Skeletal muscle tissue (tissue), 3 donors: ENCODE measurements at regions not wholly inside any gene's neighbourhood (a gene's known extent, or its start where the extent isn't known, plus 50 kb on each side); places are given as distances from the start of the nearest gene placed in this dataset.

Source experiments
- H3K27ac ChIP-seq: one replicate; pipeline ENCODE4 v1.7.0; 2013; ENCODE audit warnings: mild to moderate bottlenecking, low read depth, low read length, inconsistent platforms
- H3K27me3 ChIP-seq, 3 donors: one replicate each; pipeline ENCODE4 v1.7.0; 2013; ENCODE audit warnings: low read length in 3 of 3; ENCODE audit not compliant: control insufficient read depth in 3 of 3, insufficient read depth in 3 of 3
- H3K36me3 ChIP-seq, 3 donors: one replicate each; pipeline ENCODE4 v1.7.0; 2013; ENCODE audit warnings: low read length in 3 of 3; ENCODE audit not compliant: control insufficient read depth in 3 of 3, insufficient read depth in 3 of 3
- H3K4me1 ChIP-seq, 3 donors: one replicate each; pipeline ENCODE4 v1.7.0; 2013; ENCODE audit warnings: low read length in 3 of 3, mild to moderate bottlenecking in 3 of 3; ENCODE audit not compliant: control insufficient read depth in 3 of 3, insufficient read depth in 3 of 3
- H3K4me3 ChIP-seq, 3 donors: one replicate each; pipeline ENCODE4 v1.7.0; 2013; ENCODE audit warnings: low read length in 3 of 3
- H3K9ac ChIP-seq, 3 donors: one replicate each; pipeline ENCODE4 v1.7.0; 2013; ENCODE audit warnings: low read length in 3 of 3, mild to moderate bottlenecking in 3 of 3, moderate library complexity in 2 of 3, low read depth in 1 of 3
- H3K9me3 ChIP-seq, 3 donors: one replicate each; pipeline ENCODE4 v1.7.0; 2013; ENCODE audit warnings: low read length in 3 of 3; ENCODE audit not compliant: control insufficient read depth in 3 of 3
- donor health status: Osteomylitis.

- Histone ChIP-seq H3K9ac (no peak overlapping the region), H3K27ac (no peak overlapping the region), H3K4me3 (no peak overlapping the region), H3K27me3 (no peaks in the 10 kb centered on the region), H3K9me3 (no peaks in the 10 kb centered on the region), H3K4me1 (no peaks in the 10 kb centered on the region), H3K36me3 (no peaks in the 10 kb centered on the region)
Observed at GRCh38 chr1:69128204-69128603, 439.5 kb upstream of the LRRC7 start.

- Histone ChIP-seq H3K9me3 (no peaks in the 10 kb centered on the region), H3K4me3 (no peak overlapping the region), H3K9ac (no peak overlapping the region), H3K27ac (no peak overlapping the region), H3K4me1 (no peaks in the 10 kb centered on the region), H3K36me3 (no peaks in the 10 kb centered on the region), H3K27me3 (no peaks in the 10 kb centered on the region)
Observed at GRCh38 chr1:69129538-69129937, 438.2 kb upstream of the LRRC7 start.

GRCh38 chr1:69138172-69138571 lies 429.6 kb upstream of the LRRC7 start:
- H3K27me3 ChIP-seq: no peaks in the 10 kb centered on the region
- no peak overlapping the region for H3K27ac ChIP-seq
- no peaks in the 10 kb centered on the region for H3K9me3 ChIP-seq
- H3K4me3 ChIP-seq: no peak overlapping the region
- H3K9ac ChIP-seq: no peak overlapping the region
- H3K36me3 ChIP-seq: no peaks in the 10 kb centered on the region
- no peaks in the 10 kb centered on the region for H3K4me1 ChIP-seq

- H3K36me3 ChIP-seq: no peaks in the 10 kb centered on the region
- no peak overlapping the region for H3K4me3 ChIP-seq
- no peaks in the 10 kb centered on the region for H3K9me3 ChIP-seq
- H3K9ac ChIP-seq: no peak overlapping the region
- no peaks in the 10 kb centered on the region for H3K27me3 ChIP-seq
- H3K4me1 ChIP-seq: no peaks in the 10 kb centered on the region
- H3K27ac ChIP-seq: no peak overlapping the region
Observed at GRCh38 chr1:69139007-69139406, 428.7 kb upstream of the LRRC7 start.

- H3K9ac ChIP-seq: no peak overlapping the region
- no peaks in the 10 kb centered on the region for H3K4me1 ChIP-seq
- H3K9me3 ChIP-seq: no peaks in the 10 kb centered on the region
- H3K36me3 ChIP-seq: no peaks in the 10 kb centered on the region
- H3K4me3 ChIP-seq: no peak overlapping the region
- H3K27me3 ChIP-seq: no peaks in the 10 kb centered on the region
- H3K27ac ChIP-seq: no peak overlapping the region
Observed at GRCh38 chr1:69146303-69146702, 421.4 kb upstream of the LRRC7 start.

- Histone ChIP-seq H3K9ac (no peak overlapping the region), H3K27ac (no peak overlapping the region), H3K9me3 (no peaks in the 10 kb centered on the region), H3K36me3 (no peaks in the 10 kb centered on the region), H3K27me3 (no peaks in the 10 kb centered on the region), H3K4me1 (no peaks in the 10 kb centered on the region), H3K4me3 (no peak overlapping the region)
Observed at GRCh38 chr1:69148731-69149130, 419.0 kb upstream of the LRRC7 start.

- H3K9me3 ChIP-seq: no peaks in the 10 kb centered on the region
- no peak overlapping the region for H3K9ac ChIP-seq
- H3K27ac ChIP-seq: no peak overlapping the region
- no peaks in the 10 kb centered on the region for H3K36me3 ChIP-seq
- no peak overlapping the region for H3K4me3 ChIP-seq
- H3K27me3 ChIP-seq: no peaks in the 10 kb centered on the region
- no peaks in the 10 kb centered on the region for H3K4me1 ChIP-seq
Observed at GRCh38 chr1:69157046-69157756, 410.5 kb upstream of the LRRC7 start.

GRCh38 chr1:69163241-69163640 lies 404.5 kb upstream of the LRRC7 start:
- Histone ChIP-seq H3K36me3 (no peaks in the 10 kb centered on the region), H3K4me3 (no peak overlapping the region), H3K9ac (no peak overlapping the region), H3K9me3 (no peaks in the 10 kb centered on the region), H3K4me1 (no peaks in the 10 kb centered on the region), H3K27ac (no peak overlapping the region), H3K27me3 (no peaks in the 10 kb centered on the region)

GRCh38 chr1:69163779-69164178 lies 403.9 kb upstream of the LRRC7 start:
- Histone ChIP-seq H3K9me3 (no peaks in the 10 kb centered on the region), H3K4me3 (no peak overlapping the region), H3K27me3 (no peaks in the 10 kb centered on the region), H3K36me3 (no peaks in the 10 kb centered on the region), H3K4me1 (no peaks in the 10 kb centered on the region), H3K9ac (no peak overlapping the region), H3K27ac (no peak overlapping the region)

- H3K27ac ChIP-seq: no peak overlapping the region
- no peaks in the 10 kb centered on the region for H3K27me3 ChIP-seq
- no peak overlapping the region for H3K4me3 ChIP-seq
- H3K9ac ChIP-seq: no peak overlapping the region
- H3K4me1 ChIP-seq: no peaks in the 10 kb centered on the region
- H3K36me3 ChIP-seq: no peaks in the 10 kb centered on the region
- H3K9me3 ChIP-seq: no peaks in the 10 kb centered on the region
Observed at GRCh38 chr1:69167876-69168275, 399.8 kb upstream of the LRRC7 start.
